ENCODE measurements at regions not wholly inside any gene's neighbourhood (a gene's known extent, or its start where the extent isn't known, plus 50 kb on each side); places are given as distances from the start of the nearest gene placed in this dataset.

DNA sequence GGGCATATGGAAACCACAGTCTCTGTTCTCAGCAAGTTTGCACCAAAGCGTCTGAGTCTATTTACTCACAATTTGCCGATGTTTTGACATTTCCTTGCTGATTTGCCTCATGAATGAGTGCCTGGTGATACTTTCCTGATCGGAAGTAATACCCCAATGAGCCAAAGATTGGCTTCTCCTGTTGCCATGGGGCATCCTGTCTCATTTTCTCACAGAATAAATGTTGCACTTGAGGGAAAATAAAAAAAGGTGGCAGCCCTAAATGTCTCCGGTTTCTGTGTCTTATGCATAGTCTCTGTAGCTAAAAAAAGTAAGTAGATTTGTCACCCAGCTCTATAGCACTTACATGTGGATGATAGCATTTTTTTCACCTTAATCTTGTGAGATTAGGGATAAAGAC is 73.7 kb upstream of the CADPS start:
- TF ChIP-seq RBBP5 (IDR thresholded peaks at IDR 0.05; ENCODE audit: borderline replicate concordance, low read depth, low read length): no peak
- Histone ChIP-seq H3K18ac (ENCODE audit: extremely low read depth, low read length) (no peak overlapping the region), H3K27me3 (replicated peaks in 1 of 4; ENCODE audit: control insufficient read depth in 3 of 4, extremely low read depth in 1 of 4, insufficient read depth in 3 of 4, low read length in 3 of 4) (no peaks in the 10 kb centered on the region), H3K9ac (replicated peaks in 1 of 4; ENCODE audit: extremely low read depth in 1 of 4, low read depth in 3 of 4, low read length in 3 of 4) (no peak overlapping the region), H3K4me2 (ENCODE audit: insufficient read depth in 1 of 2, low read depth in 2 of 2, low read length in 2 of 2) (no peak overlapping the region), H2BK120ac (replicated peaks; ENCODE audit: low read depth, low read length) (no peak overlapping the region), H3K27ac (ENCODE audit: low read depth, low read length) (no peak overlapping the region), H3K79me2 (ENCODE audit: control insufficient read depth in 1 of 2, insufficient read depth in 2 of 2, low read length in 2 of 2) (peaks cover 3 to 20% of the 10 kb centered on the region in 2 experiments; a peak in 3 of 4 replicates), H3K4me3 (ENCODE audit: extremely low read depth in 1 of 4, insufficient read depth in 2 of 4, low read depth in 3 of 4, low read length in 4 of 4) (no peak overlapping the region), H3K36me3 (ENCODE audit: control insufficient read depth in 2 of 4, insufficient read depth in 4 of 4, low read length in 3 of 4) (peaks cover 0 to 20% (median 5%) of the 10 kb centered on the region in 4 experiments; a peak in 4 of 8 replicates), H2BK20ac (ENCODE audit: low read length) (no peak overlapping the region), H3K79me1 (ENCODE audit: low read depth, low read length) (peaks cover 3% of the 10 kb centered on the region), H2AK5ac (ENCODE audit: low read depth, low read length) (no peak overlapping the region), H2AFZ (ENCODE audit: low read length) (0 out of 2 replicates have a peak overlapping the region, but pooled peaks have one; percentile 64), H2BK5ac (ENCODE audit: low read depth, low read length) (no peak overlapping the region), H4K8ac (ENCODE audit: extremely low read depth, insufficient read depth, low read length) (no peak overlapping the region), H2BK15ac (ENCODE audit: low read length) (no peak overlapping the region), H4K5ac (ENCODE audit: insufficient read length, low read depth, low read length) (no peak overlapping the region), H3K23ac (ENCODE audit: insufficient read length) (no peak overlapping the region), H3K23me2 (ENCODE audit: low read depth, low read length) (peaks cover 4% of the 10 kb centered on the region; the same call in 1 of the 2 replicates), H3K14ac (ENCODE audit: insufficient read length) (no peak overlapping the region), H3K4ac (replicated peaks; ENCODE audit: insufficient read length, low read depth, low read length) (no peak overlapping the region), H3K56ac (replicated peaks; ENCODE audit: insufficient read length, low read depth, low read length) (no peak overlapping the region), H4K20me1 (replicated peaks in 1 of 2; ENCODE audit: control insufficient read depth in 1 of 2, insufficient read depth in 2 of 2, low read length in 2 of 2) (no peaks in the 10 kb centered on the region), H3K4me1 (replicated peaks in 1 of 4; ENCODE audit: control insufficient read depth in 3 of 4, insufficient read depth in 4 of 4, low read length in 3 of 4) (peaks cover 2 to 6% (median 5%) of the 10 kb centered on the region in 4 experiments; a peak in 5 of 7 replicates), H4K91ac (replicated peaks; ENCODE audit: insufficient read length, low read length) (no peak overlapping the region), H2BK12ac (ENCODE audit: low read depth, low read length) (no peak overlapping the region), H3K9me3 (ENCODE audit: insufficient read depth in 2 of 2, low read depth in 1 of 2, low read length in 1 of 2) (no peaks in the 10 kb centered on the region)
- FAIRE-seq: no peak
- no peak for DNase-seq (ENCODE audit: low read depth in 1 of 2, low spot score in 2 of 2)
- WGBS, 2 experiments (ENCODE audit: extremely low coverage in 1 of 2, insufficient coverage in 1 of 2, insufficient read length in 1 of 2, insufficient replicate concordance in 2 of 2, low coverage in 1 of 2, low lambda C conversion rate in 2 of 2, missing lambda C conversion rate in 1 of 2): 87% methylated on average over 4 of the region's 4 CpGs; no CpG with 5 or more reads in 1 of the 2 experiments
- ChIA-PET POLR2A (ENCODE audit: partially characterized antibody) (interaction anchor here (1.7 kb wide), 1 partner anchor 8 kb away, joined by 17 read pairs; no protein-coding TSS in a partner anchor), CTCF (ENCODE audit: partially characterized antibody) (no interaction called here)
